ACC112 (cell line): ENCODE measurements at regions not wholly inside any gene's neighbourhood (a gene's known extent, or its start where the extent isn't known, plus 50 kb on each side); places are given as distances from the start of the nearest gene placed in this dataset.
A peak's percentile ranks its signal among the peaks of the same experiment; 100 is the strongest.
"Not testable (repeated sequence)": the region's sequence is repeated elsewhere in the genome, so short reads cannot be mapped to it uniquely, and the experiment has no call there.

Source experiments
- H2AFZ ChIP-seq: fragments of 200-600 bp; sonication (generic); one replicate; pipeline ENCODE4 v1.6.0; 2017; ENCODE audit warnings: antibody characterized with exemption, low read length; ENCODE audit not compliant: unreplicated experiment
- H3K27ac ChIP-seq: fragments of 200-600 bp; sonication (generic); 2 replicates; pipeline ENCODE4 v1.5.1; 2014; ENCODE audit warnings: low read depth, mild to moderate bottlenecking, antibody characterized with exemption, low read length, moderate library complexity
- H3K27me3 ChIP-seq: fragments of 200-600 bp; sonication (generic); 2 replicates; pipeline ENCODE4 v1.6.1; 2014; ENCODE audit warnings: mild to moderate bottlenecking, antibody characterized with exemption, low read length, moderate library complexity, mixed read lengths; ENCODE audit not compliant: insufficient read depth
- H3K36me3 ChIP-seq: fragments of 200-600 bp; sonication (generic); 2 replicates; pipeline ENCODE4 v1.6.1; 2016; ENCODE audit warnings: mild to moderate bottlenecking, antibody characterized with exemption, low read length, moderate library complexity, mixed read lengths; ENCODE audit not compliant: insufficient read depth
- H3K4me1 ChIP-seq: fragments of 200-600 bp; sonication (generic); one replicate; pipeline ENCODE4 v1.6.1; 2016; ENCODE audit warnings: low read length, mixed read lengths; ENCODE audit not compliant: insufficient read depth, unreplicated experiment, control insufficient read depth
- H3K4me3 ChIP-seq: fragments of 200-600 bp; sonication (generic); 2 replicates; pipeline ENCODE4 v1.5.1; 2014; ENCODE audit warnings: mild to moderate bottlenecking, low read depth, low read length
- H3K79me2 ChIP-seq: fragments of 200-600 bp; sonication (generic); one replicate; pipeline ENCODE4 v1.6.0; 2016; ENCODE audit warnings: low read length; ENCODE audit not compliant: control insufficient read depth, unreplicated experiment, insufficient read depth

DNA sequence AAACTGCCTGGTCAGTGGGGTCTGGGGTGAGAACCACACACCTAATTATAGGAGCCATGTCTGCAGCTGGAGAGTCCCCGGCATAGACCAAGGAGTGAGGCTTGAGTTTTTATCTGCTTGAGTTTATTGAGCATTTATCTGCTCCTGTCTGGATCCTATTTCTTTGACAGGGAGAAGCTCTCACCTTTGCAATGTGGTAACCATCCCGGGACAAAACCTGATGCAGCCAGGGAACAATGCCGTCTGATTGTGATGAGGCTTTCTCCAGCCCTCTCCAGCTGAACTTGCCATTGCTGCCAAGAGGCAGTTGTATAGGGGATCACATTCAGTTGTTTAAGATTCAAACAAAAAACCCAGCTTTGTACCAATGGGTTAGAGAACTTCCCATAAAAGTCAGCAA, 324.4 kb downstream of the TSN start:
- Histone ChIP-seq H3K27me3 (no peaks in the 10 kb centered on the region), H3K79me2 (no peaks in the 10 kb centered on the region), H3K27ac (no peak overlapping the region), H2AFZ (no peak overlapping the region), H3K4me3 (no peak overlapping the region), H3K4me1 (no peaks in the 10 kb centered on the region), H3K36me3 (no peaks in the 10 kb centered on the region)

- Histone ChIP-seq H3K36me3 (no peaks in the 10 kb centered on the region), H3K4me3 (no peak overlapping the region), H3K27me3 (no peaks in the 10 kb centered on the region), H3K79me2 (no peaks in the 10 kb centered on the region), H3K27ac (no peak overlapping the region), H3K4me1 (no peaks in the 10 kb centered on the region), H2AFZ (no peak overlapping the region)
Measured at GRCh38 chr2:122080316-122080715, 324.9 kb downstream of the TSN start.

DNA sequence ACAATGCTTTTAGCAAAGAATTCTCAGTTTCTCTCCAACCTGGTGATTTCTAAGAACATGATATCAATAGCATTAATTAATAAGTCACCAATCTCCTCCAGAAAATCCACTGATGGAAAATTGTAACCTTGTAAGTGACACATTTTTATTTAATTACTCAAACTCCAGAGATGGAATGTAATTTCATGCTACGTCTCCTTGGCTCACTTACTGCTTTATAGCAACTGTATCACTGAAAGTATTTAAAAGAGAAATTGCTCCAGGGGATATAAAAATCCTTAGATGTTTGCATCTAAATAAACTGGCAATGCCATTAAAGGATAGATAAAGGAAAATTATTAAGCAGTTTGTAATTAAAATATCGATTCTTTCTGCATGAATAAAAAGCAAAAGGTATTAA, 325.4 kb downstream of the TSN start:
- no peak overlapping the region for H3K4me3 ChIP-seq
- H3K36me3 ChIP-seq, result no peaks in the 10 kb centered on the region
- no peaks in the 10 kb centered on the region for H3K27me3 ChIP-seq

DNA sequence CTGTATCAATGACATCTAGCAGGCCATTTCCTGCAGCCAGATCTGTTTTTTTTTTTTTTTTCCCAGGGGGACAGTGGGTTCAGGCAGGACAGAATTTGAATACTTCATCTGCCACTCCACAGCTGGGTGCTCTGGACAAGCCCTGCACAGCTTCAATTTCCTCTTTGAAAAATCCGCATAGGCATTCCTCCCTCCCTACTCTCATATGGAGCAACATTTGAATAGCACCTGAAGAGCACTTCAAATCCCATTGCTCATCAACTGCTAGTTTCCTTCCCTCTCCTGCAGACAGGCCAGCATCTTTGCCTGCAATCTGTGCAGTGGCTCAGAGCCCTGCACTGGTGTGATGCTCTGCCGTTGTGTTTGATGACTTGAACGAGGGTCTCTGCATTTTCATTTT, 326.3 kb downstream of the TSN start:
- Histone ChIP-seq H3K27ac (no peak overlapping the region), H3K27me3 (no peaks in the 10 kb centered on the region), H3K4me1 (no peaks in the 10 kb centered on the region), H3K36me3 (no peaks in the 10 kb centered on the region), H3K4me3 (no peak overlapping the region), H3K79me2 (no peaks in the 10 kb centered on the region), H2AFZ (no peak overlapping the region)

More for the DNA sequence above, 325.4 kb downstream of the TSN start:
- Histone ChIP-seq H3K4me1 (no peaks in the 10 kb centered on the region), H3K79me2 (no peaks in the 10 kb centered on the region), H2AFZ (no peak overlapping the region), H3K27ac (no peak overlapping the region)

- Histone ChIP-seq H3K36me3 (no peaks in the 10 kb centered on the region), H3K27me3 (no peaks in the 10 kb centered on the region), H2AFZ (no peak overlapping the region), H3K4me1 (no peaks in the 10 kb centered on the region), H3K4me3 (no peak overlapping the region), H3K79me2 (no peaks in the 10 kb centered on the region), H3K27ac (no peak overlapping the region)
Measured at GRCh38 chr2:122083256-122084048, 328.0 kb downstream of the TSN start.

GRCh38 chr2:122085672-122086071, 330.2 kb downstream of the TSN start:
- H3K4me1 ChIP-seq, H3K27me3 ChIP-seq, H2AFZ ChIP-seq, H3K36me3 ChIP-seq, H3K4me3 ChIP-seq, H3K27ac ChIP-seq, H3K79me2 ChIP-seq: not testable (repeated sequence)

- Histone ChIP-seq H3K36me3 (no peaks in the 10 kb centered on the region), H3K79me2 (no peaks in the 10 kb centered on the region), H3K4me1 (peaks cover 15% of the 10 kb centered on the region), H3K4me3 (no peak overlapping the region), H3K27me3 (no peaks in the 10 kb centered on the region), H2AFZ (no peak overlapping the region), H3K27ac (no peak overlapping the region)
Measured at GRCh38 chr2:122094557-122094956, 339.1 kb downstream of the TSN start.

DNA sequence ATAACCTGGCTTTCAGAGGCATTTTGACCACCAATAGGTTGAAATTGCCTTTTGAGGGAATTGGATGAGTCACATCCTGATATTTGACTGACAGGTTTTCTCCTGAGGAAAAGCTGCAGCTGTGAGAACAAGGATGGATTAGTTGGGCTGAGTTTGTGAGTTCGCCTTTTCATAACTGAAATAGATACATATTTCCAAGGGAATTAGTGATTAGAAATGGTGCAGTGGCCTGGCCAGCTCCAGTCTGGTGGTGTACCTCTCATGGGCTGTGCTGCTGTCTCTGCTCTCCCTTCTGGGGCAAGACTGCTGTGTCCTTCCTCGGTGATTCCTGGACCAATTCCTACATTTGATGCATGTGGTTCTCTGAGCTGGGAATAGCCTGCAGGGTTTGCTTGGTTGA, 341.3 kb downstream of the TSN start:
- Histone ChIP-seq H3K79me2 (no peaks in the 10 kb centered on the region), H3K36me3 (no peaks in the 10 kb centered on the region), H3K4me1 (peaks cover 26% of the 10 kb centered on the region), H3K4me3 (no peak overlapping the region), H3K27me3 (no peaks in the 10 kb centered on the region), H3K27ac (no peak overlapping the region), H2AFZ (no peak overlapping the region)

GRCh38 chr2:122098306-122098705, 342.9 kb downstream of the TSN start:
- Histone ChIP-seq H2AFZ (no peak overlapping the region), H3K79me2 (no peaks in the 10 kb centered on the region), H3K36me3 (no peaks in the 10 kb centered on the region), H3K4me1 (peaks cover 26% of the 10 kb centered on the region), H3K27me3 (no peaks in the 10 kb centered on the region), H3K4me3 (no peak overlapping the region), H3K27ac (no peak overlapping the region)

DNA sequence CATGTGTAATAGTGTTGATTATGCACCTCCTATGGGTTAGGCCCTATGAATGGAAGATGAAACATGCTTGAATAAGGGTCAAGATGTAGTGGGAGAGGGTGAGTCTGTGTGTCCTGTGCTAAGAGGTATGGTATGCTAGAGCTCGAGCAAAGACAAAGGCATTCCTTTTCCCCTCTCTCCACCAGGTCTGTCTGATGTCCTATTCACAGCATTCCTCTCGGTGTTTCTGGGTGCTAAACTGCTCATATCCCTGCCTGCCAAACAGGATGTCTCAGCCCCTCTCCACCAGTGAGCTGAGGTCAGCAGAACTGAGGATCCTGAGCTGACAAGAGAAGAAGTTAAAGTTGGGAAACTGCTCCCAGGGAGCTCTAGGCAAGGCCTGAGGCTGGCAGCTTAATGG, 344.9 kb downstream of the TSN start:
- no peaks in the 10 kb centered on the region for H3K36me3 ChIP-seq
- peaks cover 26% of the 10 kb centered on the region for H3K4me1 ChIP-seq
- no peak overlapping the region for H3K4me3 ChIP-seq
- H3K27ac ChIP-seq, result peak overlapping the region; percentile 34
- H3K79me2 ChIP-seq, result no peaks in the 10 kb centered on the region
- no peak overlapping the region for H2AFZ ChIP-seq
- H3K27me3 ChIP-seq, result no peaks in the 10 kb centered on the region

DNA sequence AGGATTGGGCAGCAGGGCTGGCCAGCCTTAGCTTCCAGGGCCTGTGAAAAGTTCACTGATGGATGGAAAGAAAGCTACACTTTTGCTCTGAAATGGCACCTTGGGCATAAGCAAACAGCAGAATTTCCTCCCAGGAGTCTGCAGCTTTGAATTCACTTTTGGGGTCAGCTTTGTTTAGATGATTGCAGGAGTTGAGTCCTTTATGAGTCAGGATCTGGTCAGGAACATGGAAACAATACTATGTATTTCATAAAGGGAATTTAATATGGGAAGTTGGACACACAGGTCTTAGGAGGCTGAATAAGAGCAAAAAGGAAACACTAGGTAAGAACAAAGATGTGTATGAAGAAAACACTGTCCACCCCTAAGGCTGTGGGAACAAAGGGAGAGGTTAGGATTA, 345.3 kb downstream of the TSN start:
- Histone ChIP-seq H3K4me3 (no peak overlapping the region), H3K79me2 (no peaks in the 10 kb centered on the region), H3K27ac (peak overlapping the region; percentile 34), H3K27me3 (no peaks in the 10 kb centered on the region), H2AFZ (no peak overlapping the region), H3K4me1 (peaks cover 26% of the 10 kb centered on the region), H3K36me3 (no peaks in the 10 kb centered on the region)
